H1 (cell line): ENCODE measurements at regions not wholly inside any gene's neighbourhood (a gene's known extent, or its start where the extent isn't known, plus 50 kb on each side); places are given as distances from the start of the nearest gene placed in this dataset.

Experiments
- BACH1 ChIP-seq: IDR thresholded peaks from 2 replicates; pipeline ENCODE4 v1.6.1; 2012; ENCODE audit warnings: low read length, improper control_type of control experiment
- BCL11A ChIP-seq, 2 experiments: IDR thresholded peaks; one replicate each; pipeline ENCODE4 v1.6.1; 2011; ENCODE audit warnings: low read depth in 2 of 2, low read length in 2 of 2, mild to moderate bottlenecking in 2 of 2
- BRCA1 ChIP-seq: IDR thresholded peaks from 2 replicates; pipeline ENCODE4 v1.6.1; 2012; ENCODE audit warnings: low read depth, low read length, improper control_type of control experiment
- CTBP2 ChIP-seq: IDR thresholded peaks from 2 replicates; pipeline ENCODE4 v1.7.0; 2011; ENCODE audit warnings: borderline replicate concordance, mild to moderate bottlenecking, moderate library complexity, mixed read lengths, low read length; ENCODE audit not compliant: insufficient read depth, insufficient read length
- FOSL1 ChIP-seq: IDR thresholded peaks from 2 replicates; pipeline ENCODE4 v1.6.1; 2011; ENCODE audit warnings: mild to moderate bottlenecking, low read depth, low read length, moderate library complexity; ENCODE audit not compliant: insufficient read depth
- GABPA ChIP-seq: IDR thresholded peaks from 2 replicates; pipeline ENCODE4 v1.6.1; 2011; ENCODE audit warnings: mild to moderate bottlenecking, low read length, moderate library complexity, borderline replicate concordance; ENCODE audit not compliant: insufficient read depth
- GTF2F1 ChIP-seq: IDR thresholded peaks from 2 replicates; pipeline ENCODE4 v1.6.1; 2012; ENCODE audit warnings: low read depth, low read length, improper control_type of control experiment, borderline replicate concordance
- HDAC6 ChIP-seq: IDR thresholded peaks from one replicate; pipeline ENCODE4 v1.7.1; 2012; ENCODE audit warnings: low read depth, mild to moderate bottlenecking, inconsistent platforms, low read length, moderate library complexity
- JUN ChIP-seq: IDR thresholded peaks from 2 replicates; pipeline ENCODE4 v1.6.1; 2011; ENCODE audit warnings: low read depth, mild to moderate bottlenecking, improper control_type of control experiment, low read length
- KDM5A ChIP-seq: fragments of 200-600 bp; IDR thresholded peaks from 2 replicates; pipeline ENCODE4 v1.7.1; 2012; ENCODE audit warnings: mild to moderate bottlenecking, low read length, inconsistent platforms, mixed read lengths
- PHF8 ChIP-seq: fragments of 200-600 bp; sonication (generic); conservative IDR thresholded peaks from 2 replicates; pipeline ENCODE4 v1.7.1; 2012; ENCODE audit warnings: low read depth, mild to moderate bottlenecking, inconsistent platforms, low read length, moderate library complexity
- POLR2AphosphoS5 ChIP-seq: IDR thresholded peaks from 2 replicates; pipeline ENCODE4 v1.6.1; 2011; ENCODE audit warnings: low read depth, low read length
- RAD21 ChIP-seq, 2 experiments: IDR thresholded peaks in 1 of 2; conservative IDR thresholded peaks in 1 of 2; 2 replicates each; pipeline ENCODE4 v1.6.1; 2011; ENCODE audit warnings: low read depth in 2 of 2, low read length in 2 of 2, improper control_type of control experiment in 1 of 2, inconsistent platforms in 1 of 2, mild to moderate bottlenecking in 1 of 2, moderate library complexity in 1 of 2
- RFX5 ChIP-seq: IDR thresholded peaks from 2 replicates; pipeline ENCODE4 v1.6.1; 2011; ENCODE audit warnings: low read depth, low read length, improper control_type of control experiment, borderline replicate concordance
- SIX5 ChIP-seq: IDR thresholded peaks from 2 replicates; pipeline ENCODE4 v1.6.1; 2011; ENCODE audit warnings: mild to moderate bottlenecking, low read depth, low read length
- SUZ12 ChIP-seq: fragments of 200-600 bp; sonication (generic); IDR thresholded peaks from 2 replicates; pipeline ENCODE4 v1.6.1; 2012; ENCODE audit warnings: mild to moderate bottlenecking, inconsistent platforms, low read length, moderate library complexity, mixed read lengths
- TAF7 ChIP-seq: optimal IDR thresholded peaks from 2 replicates; pipeline ENCODE3; 2011; ENCODE audit warnings: low read depth, mild to moderate bottlenecking, inconsistent platforms, low read length, moderate library complexity, borderline replicate concordance
- ZNF274 ChIP-seq: IDR thresholded peaks from 2 replicates; pipeline ENCODE4 v1.7.0; 2012; ENCODE audit warnings: low read length, borderline replicate concordance; ENCODE audit errors: extremely low read depth
- TF ChIP-seq, protein P1 (sequence below): IDR thresholded peaks from 2 replicates; pipeline ENCODE4 v1.6.1; 2012; ENCODE audit warnings: inconsistent platforms

DNA sequence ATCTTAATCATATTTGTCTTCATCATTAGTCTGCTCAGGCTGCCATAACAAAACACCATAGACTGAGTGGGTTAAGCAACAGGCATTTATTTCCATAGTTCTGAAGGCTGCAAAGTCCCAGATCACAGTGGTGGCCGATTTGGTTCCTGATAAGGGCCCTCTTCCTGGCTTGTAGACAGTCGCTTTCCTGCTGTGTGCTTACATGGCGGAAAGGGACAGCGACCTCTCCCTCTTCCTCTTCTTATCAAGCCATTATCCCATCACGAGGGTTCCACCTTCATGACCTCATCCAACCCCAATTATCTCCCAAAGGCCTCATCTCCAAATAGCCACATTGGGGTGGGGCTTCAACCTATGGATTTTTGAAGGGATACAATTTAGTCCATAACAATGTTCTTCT, 84.0 kb downstream of the LYZL1 start (continued):
- no peak for TF ChIP-seq SUZ12
- TF ChIP-seq GABPA = no peak
- no peak for TF ChIP-seq FOSL1
- no peak for TF ChIP-seq KDM5A
- TF ChIP-seq JUN = no peak
- no peak for TF ChIP-seq RFX5
- TF ChIP-seq BACH1 = no peak
- TF ChIP-seq, protein P1, sequence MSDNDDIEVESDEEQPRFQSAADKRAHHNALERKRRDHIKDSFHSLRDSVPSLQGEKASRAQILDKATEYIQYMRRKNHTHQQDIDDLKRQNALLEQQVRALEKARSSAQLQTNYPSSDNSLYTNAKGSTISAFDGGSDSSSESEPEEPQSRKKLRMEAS = no peak
- TF ChIP-seq PHF8 = no peak
- TF ChIP-seq GTF2F1 = no peak
- TF ChIP-seq BCL11A (IDR thresholded peaks at IDR 0.05; ENCODE audit: low read depth in 2 of 2, low read length in 2 of 2) = no peak
- TF ChIP-seq POLR2AphosphoS5 = no peak
- no peak for TF ChIP-seq RAD21 (IDR thresholded peaks at IDR 0.05 in 1 of 2, conservative IDR thresholded peaks at IDR 0.05 in 1 of 2; ENCODE audit: low read depth in 2 of 2, low read length in 2 of 2)
- no peak for TF ChIP-seq HDAC6
- no peak for TF ChIP-seq SIX5
- no peak for TF ChIP-seq CTBP2
- no peak for TF ChIP-seq ZNF274
- no peak for TF ChIP-seq BRCA1
- no peak for TF ChIP-seq TAF7
